SK-N-SH treated with all-trans-retinoic acid at 6 μM for 48 hours (cell line): ENCODE measurements at regions not wholly inside any gene's neighbourhood (a gene's known extent, or its start where the extent isn't known, plus 50 kb on each side); places are given as distances from the start of the nearest gene placed in this dataset.

Experiments
- ATAC-seq: fragments of 200-7000 bp; cut with Tn5 transposase; 3 replicates; pipeline ENCODE4 v1.9.1; 2020; ENCODE audit warnings: mild to moderate bottlenecking, moderate library complexity
- ARNTL ChIP-seq: fragments of 450-650 bp; formaldehyde crosslinking; IDR thresholded peaks from 2 replicates; pipeline ENCODE4 v1.5.0; 2020; ENCODE audit warnings: low read depth, mild to moderate bottlenecking, moderate library complexity, borderline replicate concordance
- BACH2 ChIP-seq: fragments of 250-450 bp; sonication (Bioruptor Pico); IDR thresholded peaks from 2 replicates; pipeline ENCODE4 v1.9.0; 2021; ENCODE audit warnings: mild to moderate bottlenecking, borderline replicate concordance
- CSDC2 ChIP-seq: fragments of 250-450 bp; sonication (Bioruptor Pico); IDR thresholded peaks from 2 replicates; pipeline ENCODE4 v1.5.0; 2020; ENCODE audit warnings: mild to moderate bottlenecking, moderate library complexity
- ESRRG ChIP-seq: fragments of 250-450 bp; sonication (Bioruptor Pico); IDR thresholded peaks from 2 replicates; pipeline ENCODE4 v1.6.1; 2021; ENCODE audit warnings: mild to moderate bottlenecking
- GLIS3 ChIP-seq: fragments of 250-450 bp; sonication (Bioruptor Pico); IDR thresholded peaks from 2 replicates; pipeline ENCODE4 v1.5.0; 2020; ENCODE audit warnings: mild to moderate bottlenecking, moderate library complexity
- ISL1 ChIP-seq: fragments of 250-450 bp; sonication (Bioruptor Pico); IDR thresholded peaks from 2 replicates; pipeline ENCODE4 v2.1.2; 2022; ENCODE audit warnings: mild to moderate bottlenecking, moderate library complexity
- OSR1 ChIP-seq: fragments of 250-450 bp; sonication (Bioruptor Pico); IDR thresholded peaks from 2 replicates; pipeline ENCODE4 v1.8.0; 2022; ENCODE audit warnings: moderate library complexity, mild to moderate bottlenecking, inconsistent platforms
- PPARA ChIP-seq: fragments of 250-450 bp; sonication (Bioruptor Pico); IDR thresholded peaks from 2 replicates; pipeline ENCODE4 v1.5.0; 2020; ENCODE audit warnings: mild to moderate bottlenecking, borderline replicate concordance
- RARB ChIP-seq: fragments of 250-450 bp; sonication (Bioruptor Pico); IDR thresholded peaks from 2 replicates; pipeline ENCODE4 v1.8.0; 2021; ENCODE audit warnings: mild to moderate bottlenecking, moderate library complexity
- SNAI2 ChIP-seq: fragments of 250-450 bp; sonication (Bioruptor Pico); IDR thresholded peaks from 2 replicates; pipeline ENCODE4 v1.5.0; 2020; ENCODE audit warnings: mild to moderate bottlenecking, moderate library complexity
- TCF4 ChIP-seq: fragments of 250-450 bp; sonication (Bioruptor Pico); IDR thresholded peaks from 2 replicates; pipeline ENCODE4 v1.8.0; 2021; ENCODE audit warnings: mild to moderate bottlenecking, moderate library complexity, borderline replicate concordance
- TOX ChIP-seq: fragments of 250-450 bp; sonication (Bioruptor Pico); IDR thresholded peaks from 2 replicates; pipeline ENCODE4 v1.8.0; 2021; ENCODE audit warnings: mild to moderate bottlenecking, moderate library complexity, borderline replicate concordance
- ZC3H10 ChIP-seq: fragments of 250-450 bp; sonication (Bioruptor Pico); IDR thresholded peaks from 2 replicates; pipeline ENCODE4 v1.5.1; 2021; ENCODE audit warnings: mild to moderate bottlenecking, moderate library complexity
- ZFP3 ChIP-seq: fragments of 250-450 bp; sonication (Bioruptor Pico); IDR thresholded peaks from 2 replicates; pipeline ENCODE4 v1.5.0; 2020; ENCODE audit warnings: mild to moderate bottlenecking, moderate library complexity
- ZFP30 ChIP-seq: fragments of 450-650 bp; formaldehyde crosslinking; IDR thresholded peaks from 2 replicates; pipeline ENCODE4 v1.5.0; 2022; ENCODE audit warnings: mild to moderate bottlenecking, moderate library complexity
- ZNF565 ChIP-seq: fragments of 450-650 bp; formaldehyde crosslinking; conservative IDR thresholded peaks from 2 replicates; pipeline ENCODE4 v1.5.0; 2020; ENCODE audit warnings: low read depth, mild to moderate bottlenecking, moderate library complexity
- TF ChIP-seq, protein P1 (sequence below): fragments of 250-450 bp; sonication (Bioruptor Pico); IDR thresholded peaks from 2 replicates; pipeline ENCODE4 v1.8.0; 2021; ENCODE audit warnings: low read depth, mild to moderate bottlenecking, moderate library complexity, borderline replicate concordance
- TF ChIP-seq, protein P2 (sequence below): fragments of 250-450 bp; sonication (Bioruptor Pico); IDR thresholded peaks from 2 replicates; pipeline ENCODE4 v1.5.1; 2021; ENCODE audit warnings: mild to moderate bottlenecking, moderate library complexity
- TF ChIP-seq, protein P3 (sequence below): fragments of 250-450 bp; sonication (Bioruptor Pico); IDR thresholded peaks from 2 replicates; pipeline ENCODE4 v1.5.1; 2020; ENCODE audit warnings: low read depth, mild to moderate bottlenecking, moderate library complexity
- TF ChIP-seq, protein P4 (sequence below): fragments of 250-450 bp; sonication (Bioruptor Pico); IDR thresholded peaks from 2 replicates; pipeline ENCODE4 v1.5.0; 2020; ENCODE audit warnings: mild to moderate bottlenecking, moderate library complexity
- TF ChIP-seq, protein P5 (sequence below): fragments of 250-450 bp; sonication (Bioruptor Pico); IDR thresholded peaks from 2 replicates; pipeline ENCODE4 v1.8.0; 2020; ENCODE audit warnings: mild to moderate bottlenecking, moderate library complexity, borderline replicate concordance

DNA sequence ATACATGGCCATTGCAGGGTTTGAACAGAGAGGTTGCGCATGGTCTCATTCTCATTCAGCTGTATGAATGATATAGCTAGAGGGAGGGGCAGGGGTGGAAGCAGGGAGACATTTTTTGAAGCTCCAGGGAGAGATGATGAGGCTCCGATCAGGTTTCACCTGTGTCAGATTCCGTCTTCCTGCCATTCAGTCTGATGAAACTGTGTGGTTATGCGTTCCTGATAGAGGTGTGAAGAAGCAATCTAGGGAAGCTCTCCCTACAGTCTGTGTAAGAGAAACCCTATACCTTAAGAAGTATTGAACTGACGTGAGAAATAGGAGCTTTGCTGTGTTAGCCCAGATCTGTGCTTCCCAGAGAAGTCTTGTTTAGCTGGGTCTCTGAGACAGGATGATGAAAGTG is 171.9 kb upstream of the NDN start:
- ATAC-seq = no peak
- TF ChIP-seq, protein P1, sequence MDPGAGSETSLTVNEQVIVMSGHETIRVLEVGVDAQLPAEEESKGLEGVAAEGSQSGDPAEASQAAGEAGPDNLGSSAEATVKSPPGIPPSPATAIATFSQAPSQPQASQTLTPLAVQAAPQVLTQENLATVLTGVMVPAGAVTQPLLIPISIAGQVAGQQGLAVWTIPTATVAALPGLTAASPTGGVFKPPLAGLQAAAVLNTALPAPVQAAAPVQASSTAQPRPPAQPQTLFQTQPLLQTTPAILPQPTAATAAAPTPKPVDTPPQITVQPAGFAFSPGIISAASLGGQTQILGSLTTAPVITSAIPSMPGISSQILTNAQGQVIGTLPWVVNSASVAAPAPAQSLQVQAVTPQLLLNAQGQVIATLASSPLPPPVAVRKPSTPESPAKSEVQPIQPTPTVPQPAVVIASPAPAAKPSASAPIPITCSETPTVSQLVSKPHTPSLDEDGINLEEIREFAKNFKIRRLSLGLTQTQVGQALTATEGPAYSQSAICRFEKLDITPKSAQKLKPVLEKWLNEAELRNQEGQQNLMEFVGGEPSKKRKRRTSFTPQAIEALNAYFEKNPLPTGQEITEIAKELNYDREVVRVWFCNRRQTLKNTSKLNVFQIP (CRISPR knock-in tag) = no peak
- TF ChIP-seq CSDC2 (CRISPR knock-in tag) (no peak), ARNTL (CRISPR knock-in tag) (no peak), TOX (CRISPR knock-in tag) (no peak), SNAI2 (CRISPR knock-in tag) (no peak), ZFP3 (CRISPR knock-in tag) (no peak), ESRRG (CRISPR knock-in tag) (no peak), RARB (CRISPR knock-in tag) (no peak), ZNF565 (no peak), TCF4 (CRISPR knock-in tag) (no peak), OSR1 (CRISPR knock-in tag) (no peak), ZC3H10 (CRISPR knock-in tag) (no peak)
- TF ChIP-seq, protein P2, sequence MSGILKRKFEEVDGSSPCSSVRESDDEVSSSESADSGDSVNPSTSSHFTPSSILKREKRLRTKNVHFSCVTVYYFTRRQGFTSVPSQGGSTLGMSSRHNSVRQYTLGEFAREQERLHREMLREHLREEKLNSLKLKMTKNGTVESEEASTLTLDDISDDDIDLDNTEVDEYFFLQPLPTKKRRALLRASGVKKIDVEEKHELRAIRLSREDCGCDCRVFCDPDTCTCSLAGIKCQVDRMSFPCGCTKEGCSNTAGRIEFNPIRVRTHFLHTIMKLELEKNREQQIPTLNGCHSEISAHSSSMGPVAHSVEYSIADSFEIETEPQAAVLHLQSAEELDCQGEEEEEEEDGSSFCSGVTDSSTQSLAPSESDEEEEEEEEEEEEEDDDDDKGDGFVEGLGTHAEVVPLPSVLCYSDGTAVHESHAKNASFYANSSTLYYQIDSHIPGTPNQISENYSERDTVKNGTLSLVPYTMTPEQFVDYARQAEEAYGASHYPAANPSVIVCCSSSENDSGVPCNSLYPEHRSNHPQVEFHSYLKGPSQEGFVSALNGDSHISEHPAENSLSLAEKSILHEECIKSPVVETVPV (CRISPR knock-in tag) = no peak
- TF ChIP-seq, protein P3, sequence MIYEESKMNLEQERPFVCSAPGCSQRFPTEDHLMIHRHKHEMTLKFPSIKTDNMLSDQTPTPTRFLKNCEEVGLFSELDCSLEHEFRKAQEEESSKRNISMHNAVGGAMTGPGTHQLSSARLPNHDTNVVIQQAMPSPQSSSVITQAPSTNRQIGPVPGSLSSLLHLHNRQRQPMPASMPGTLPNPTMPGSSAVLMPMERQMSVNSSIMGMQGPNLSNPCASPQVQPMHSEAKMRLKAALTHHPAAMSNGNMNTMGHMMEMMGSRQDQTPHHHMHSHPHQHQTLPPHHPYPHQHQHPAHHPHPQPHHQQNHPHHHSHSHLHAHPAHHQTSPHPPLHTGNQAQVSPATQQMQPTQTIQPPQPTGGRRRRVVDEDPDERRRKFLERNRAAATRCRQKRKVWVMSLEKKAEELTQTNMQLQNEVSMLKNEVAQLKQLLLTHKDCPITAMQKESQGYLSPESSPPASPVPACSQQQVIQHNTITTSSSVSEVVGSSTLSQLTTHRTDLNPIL = no peak
- TF ChIP-seq, protein P4, sequence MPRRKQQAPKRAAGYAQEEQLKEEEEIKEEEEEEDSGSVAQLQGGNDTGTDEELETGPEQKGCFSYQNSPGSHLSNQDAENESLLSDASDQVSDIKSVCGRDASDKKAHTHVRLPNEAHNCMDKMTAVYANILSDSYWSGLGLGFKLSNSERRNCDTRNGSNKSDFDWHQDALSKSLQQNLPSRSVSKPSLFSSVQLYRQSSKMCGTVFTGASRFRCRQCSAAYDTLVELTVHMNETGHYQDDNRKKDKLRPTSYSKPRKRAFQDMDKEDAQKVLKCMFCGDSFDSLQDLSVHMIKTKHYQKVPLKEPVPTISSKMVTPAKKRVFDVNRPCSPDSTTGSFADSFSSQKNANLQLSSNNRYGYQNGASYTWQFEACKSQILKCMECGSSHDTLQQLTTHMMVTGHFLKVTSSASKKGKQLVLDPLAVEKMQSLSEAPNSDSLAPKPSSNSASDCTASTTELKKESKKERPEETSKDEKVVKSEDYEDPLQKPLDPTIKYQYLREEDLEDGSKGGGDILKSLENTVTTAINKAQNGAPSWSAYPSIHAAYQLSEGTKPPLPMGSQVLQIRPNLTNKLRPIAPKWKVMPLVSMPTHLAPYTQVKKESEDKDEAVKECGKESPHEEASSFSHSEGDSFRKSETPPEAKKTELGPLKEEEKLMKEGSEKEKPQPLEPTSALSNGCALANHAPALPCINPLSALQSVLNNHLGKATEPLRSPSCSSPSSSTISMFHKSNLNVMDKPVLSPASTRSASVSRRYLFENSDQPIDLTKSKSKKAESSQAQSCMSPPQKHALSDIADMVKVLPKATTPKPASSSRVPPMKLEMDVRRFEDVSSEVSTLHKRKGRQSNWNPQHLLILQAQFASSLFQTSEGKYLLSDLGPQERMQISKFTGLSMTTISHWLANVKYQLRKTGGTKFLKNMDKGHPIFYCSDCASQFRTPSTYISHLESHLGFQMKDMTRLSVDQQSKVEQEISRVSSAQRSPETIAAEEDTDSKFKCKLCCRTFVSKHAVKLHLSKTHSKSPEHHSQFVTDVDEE (CRISPR knock-in tag) = no peak

DNA sequence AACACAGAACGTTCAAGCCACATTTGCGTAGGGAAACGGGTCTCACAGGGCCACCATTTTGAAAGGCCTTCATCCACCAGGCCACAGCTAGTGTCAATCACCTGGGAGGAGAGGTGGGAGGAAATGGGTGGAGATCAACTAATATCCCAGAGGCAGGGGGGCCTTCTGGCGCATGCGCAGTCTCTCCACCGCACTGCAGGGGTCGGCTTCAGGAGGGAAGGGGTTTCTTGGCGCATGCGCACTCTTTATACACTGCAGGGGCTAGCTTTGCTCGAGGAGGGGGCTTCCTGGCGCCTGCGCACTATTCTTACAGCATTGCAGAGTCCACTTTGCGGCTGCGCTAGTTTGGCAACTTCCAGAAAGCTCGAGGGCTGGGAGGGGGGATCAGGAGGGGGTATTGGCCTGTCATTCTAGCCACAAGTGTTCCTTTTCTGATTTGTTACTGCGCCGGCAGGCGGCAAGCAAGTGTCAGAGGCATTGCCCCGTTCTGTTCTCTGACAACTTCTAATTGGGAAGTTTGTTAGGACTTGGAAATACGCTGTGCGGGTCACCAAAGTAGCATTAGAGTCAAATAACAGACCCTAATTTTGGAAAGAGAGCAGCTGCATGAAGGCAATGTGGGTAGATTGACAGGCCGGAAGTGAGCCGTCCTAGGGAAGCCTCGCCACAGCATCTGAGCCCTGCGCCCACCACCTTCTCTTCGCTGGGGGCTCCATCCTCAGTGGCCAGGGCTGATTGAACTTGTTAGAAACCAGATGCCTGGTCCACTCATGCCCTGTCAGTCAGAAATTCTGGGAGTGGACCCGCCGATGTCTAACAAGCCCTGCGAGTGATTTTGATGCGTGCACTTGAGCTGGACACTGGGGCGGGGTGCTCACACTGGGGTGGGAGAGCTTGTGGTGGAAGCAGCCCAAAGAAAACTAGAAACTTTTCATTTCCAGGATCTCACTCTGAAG is 173.5 kb upstream of the NDN start:
- TF ChIP-seq ESRRG (CRISPR knock-in tag) (no peak), ZFP30 (CRISPR knock-in tag) (no peak), ARNTL (CRISPR knock-in tag) (no peak)
- ATAC-seq = no peak

DNA sequence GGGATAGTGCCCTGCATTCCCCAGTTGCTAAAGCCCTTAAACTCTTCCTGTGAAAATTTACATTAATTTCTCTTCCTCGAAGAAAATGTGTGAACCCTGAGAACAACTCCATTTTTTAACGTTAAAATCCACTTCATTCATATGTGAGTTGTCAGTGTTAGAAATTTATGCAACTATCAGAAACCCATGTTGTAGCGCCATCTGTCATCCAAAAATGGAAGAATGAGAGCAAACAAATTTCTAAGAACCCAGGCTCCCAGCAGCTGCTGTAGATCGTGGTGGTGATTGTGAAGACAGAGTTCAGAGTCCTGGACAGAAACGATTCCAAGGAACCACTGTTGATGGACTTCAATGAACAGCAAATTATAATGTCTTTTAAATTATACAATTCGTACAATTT is 179.7 kb upstream of the NDN start:
- no peak; the same call in 2 of the 3 replicates for ATAC-seq
- TF ChIP-seq, protein P1 (CRISPR knock-in tag) = no peak
- TF ChIP-seq ZFP30 (CRISPR knock-in tag) (no peak), ZC3H10 (CRISPR knock-in tag) (no peak), BACH2 (CRISPR knock-in tag) (no peak), CSDC2 (CRISPR knock-in tag) (no peak), TOX (CRISPR knock-in tag) (no peak), ZNF565 (no peak), GLIS3 (CRISPR knock-in tag) (no peak), ISL1 (CRISPR knock-in tag) (no peak), PPARA (CRISPR knock-in tag) (no peak), RARB (CRISPR knock-in tag) (no peak), SNAI2 (CRISPR knock-in tag) (no peak), ESRRG (CRISPR knock-in tag) (no peak), ARNTL (CRISPR knock-in tag) (no peak)
- TF ChIP-seq, protein P3 = no peak
- TF ChIP-seq, protein P5, sequence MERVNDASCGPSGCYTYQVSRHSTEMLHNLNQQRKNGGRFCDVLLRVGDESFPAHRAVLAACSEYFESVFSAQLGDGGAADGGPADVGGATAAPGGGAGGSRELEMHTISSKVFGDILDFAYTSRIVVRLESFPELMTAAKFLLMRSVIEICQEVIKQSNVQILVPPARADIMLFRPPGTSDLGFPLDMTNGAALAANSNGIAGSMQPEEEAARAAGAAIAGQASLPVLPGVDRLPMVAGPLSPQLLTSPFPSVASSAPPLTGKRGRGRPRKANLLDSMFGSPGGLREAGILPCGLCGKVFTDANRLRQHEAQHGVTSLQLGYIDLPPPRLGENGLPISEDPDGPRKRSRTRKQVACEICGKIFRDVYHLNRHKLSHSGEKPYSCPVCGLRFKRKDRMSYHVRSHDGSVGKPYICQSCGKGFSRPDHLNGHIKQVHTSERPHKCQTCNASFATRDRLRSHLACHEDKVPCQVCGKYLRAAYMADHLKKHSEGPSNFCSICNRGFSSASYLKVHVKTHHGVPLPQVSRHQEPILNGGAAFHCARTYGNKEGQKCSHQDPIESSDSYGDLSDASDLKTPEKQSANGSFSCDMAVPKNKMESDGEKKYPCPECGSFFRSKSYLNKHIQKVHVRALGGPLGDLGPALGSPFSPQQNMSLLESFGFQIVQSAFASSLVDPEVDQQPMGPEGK (CRISPR knock-in tag) = no peak
- TF ChIP-seq, protein P2 (CRISPR knock-in tag) = no peak
